KMS-11 (cell line): ENCODE measurements at regions not wholly inside any gene's neighbourhood (a gene's known extent, or its start where the extent isn't known, plus 50 kb on each side); places are given as distances from the start of the nearest gene placed in this dataset.

Experiments
- H2AFZ ChIP-seq: fragments of 200-600 bp; sonication (generic); 2 replicates; pipeline ENCODE4 v1.6.1; 2016; ENCODE audit warnings: antibody characterized with exemption, mixed run types, low read depth
- H3K27ac ChIP-seq: fragments of 200-600 bp; sonication (generic); 2 replicates; pipeline ENCODE4 v1.6.1; 2016; ENCODE audit warnings: mild to moderate bottlenecking, mixed run types
- H3K27me3 ChIP-seq: fragments of 200-600 bp; sonication (generic); 2 replicates; pipeline ENCODE4 v1.6.1; 2017; ENCODE audit warnings: mild to moderate bottlenecking, low read depth, mixed run types, moderate library complexity; ENCODE audit not compliant: insufficient read depth
- H3K36me3 ChIP-seq: fragments of 200-600 bp; sonication (generic); 2 replicates; pipeline ENCODE4 v1.6.1; 2017; ENCODE audit warnings: mild to moderate bottlenecking, mixed run types; ENCODE audit not compliant: insufficient read depth
- H3K4me1 ChIP-seq: fragments of 200-600 bp; sonication (generic); 2 replicates; pipeline ENCODE4 v1.6.1; 2016; ENCODE audit warnings: mild to moderate bottlenecking, low read depth, mixed run types; ENCODE audit not compliant: poor library complexity, severe bottlenecking
- H3K4me2 ChIP-seq: fragments of 200-600 bp; sonication (generic); 2 replicates; pipeline ENCODE4 v1.7.0; 2016; ENCODE audit warnings: mild to moderate bottlenecking, mixed run types
- H3K4me3 ChIP-seq: fragments of 200-600 bp; sonication (generic); IDR thresholded peaks from 2 replicates; pipeline ENCODE4 v1.6.1; 2017; ENCODE audit warnings: low read depth, low read length, mixed read lengths; ENCODE audit not compliant: insufficient read depth
- H3K79me2 ChIP-seq: fragments of 200-600 bp; sonication (generic); 2 replicates; pipeline ENCODE4 v1.6.1; 2016; ENCODE audit warnings: low read depth, mixed run types; ENCODE audit not compliant: insufficient read depth
- H3K9ac ChIP-seq: fragments of 200-600 bp; sonication (generic); 2 replicates; pipeline ENCODE4 v1.6.1; 2016; ENCODE audit warnings: mild to moderate bottlenecking, mixed run types
- H4K20me1 ChIP-seq: fragments of 200-600 bp; sonication (generic); 2 replicates; pipeline ENCODE4 v1.6.1; 2016; ENCODE audit warnings: mild to moderate bottlenecking, mixed run types; ENCODE audit not compliant: insufficient read depth
- TF ChIP-seq, protein P1 (sequence below): fragments of 200-600 bp; sonication (generic); conservative IDR thresholded peaks from 2 replicates; pipeline ENCODE4 v1.6.1; 2017; ENCODE audit warnings: low read depth, mild to moderate bottlenecking, antibody characterized with exemption, low read length, moderate library complexity, mixed read lengths

- H3K27me3 ChIP-seq = no peaks in the 10 kb centered on the region
- H3K9ac ChIP-seq = peak overlapping the region; percentile 17; the same call in 1 of the 2 replicates
- peak overlapping the region; percentile 50 for H3K27ac ChIP-seq
- no peaks in the 10 kb centered on the region for H4K20me1 ChIP-seq
- H2AFZ ChIP-seq = peak overlapping the region; percentile 71
- no peak overlapping the region for H3K4me3 ChIP-seq
- H3K36me3 ChIP-seq = no peaks in the 10 kb centered on the region
- no peaks in the 10 kb centered on the region for H3K79me2 ChIP-seq
- peak overlapping the region; percentile 59 for H3K4me2 ChIP-seq
- TF ChIP-seq, protein P1, sequence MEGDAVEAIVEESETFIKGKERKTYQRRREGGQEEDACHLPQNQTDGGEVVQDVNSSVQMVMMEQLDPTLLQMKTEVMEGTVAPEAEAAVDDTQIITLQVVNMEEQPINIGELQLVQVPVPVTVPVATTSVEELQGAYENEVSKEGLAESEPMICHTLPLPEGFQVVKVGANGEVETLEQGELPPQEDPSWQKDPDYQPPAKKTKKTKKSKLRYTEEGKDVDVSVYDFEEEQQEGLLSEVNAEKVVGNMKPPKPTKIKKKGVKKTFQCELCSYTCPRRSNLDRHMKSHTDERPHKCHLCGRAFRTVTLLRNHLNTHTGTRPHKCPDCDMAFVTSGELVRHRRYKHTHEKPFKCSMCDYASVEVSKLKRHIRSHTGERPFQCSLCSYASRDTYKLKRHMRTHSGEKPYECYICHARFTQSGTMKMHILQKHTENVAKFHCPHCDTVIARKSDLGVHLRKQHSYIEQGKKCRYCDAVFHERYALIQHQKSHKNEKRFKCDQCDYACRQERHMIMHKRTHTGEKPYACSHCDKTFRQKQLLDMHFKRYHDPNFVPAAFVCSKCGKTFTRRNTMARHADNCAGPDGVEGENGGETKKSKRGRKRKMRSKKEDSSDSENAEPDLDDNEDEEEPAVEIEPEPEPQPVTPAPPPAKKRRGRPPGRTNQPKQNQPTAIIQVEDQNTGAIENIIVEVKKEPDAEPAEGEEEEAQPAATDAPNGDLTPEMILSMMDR = no peak
- H3K4me1 ChIP-seq = peaks cover 26% of the 10 kb centered on the region
Observed at GRCh38 chr4:54359919-54360650, 131.0 kb downstream of the PDGFRA start.

- Histone ChIP-seq H3K27me3 (no peaks in the 10 kb centered on the region), H3K27ac (no peak overlapping the region), H3K36me3 (no peaks in the 10 kb centered on the region), H3K4me3 (no peak overlapping the region), H4K20me1 (no peaks in the 10 kb centered on the region), H3K4me1 (peaks cover 26% of the 10 kb centered on the region), H3K4me2 (no peak overlapping the region), H2AFZ (no peak overlapping the region), H3K9ac (no peak overlapping the region), H3K79me2 (no peaks in the 10 kb centered on the region)
- TF ChIP-seq, protein P1 = no peak
Observed at GRCh38 chr4:54363037-54363436, 133.9 kb downstream of the PDGFRA start.

GRCh38 chr4:54365691-54366090, 136.6 kb downstream of the PDGFRA start:
- H3K4me2 ChIP-seq = no peak overlapping the region
- no peak overlapping the region for H2AFZ ChIP-seq
- H3K4me3 ChIP-seq = no peak overlapping the region
- no peaks in the 10 kb centered on the region for H4K20me1 ChIP-seq
- no peaks in the 10 kb centered on the region for H3K27me3 ChIP-seq
- peaks cover 7% of the 10 kb centered on the region for H3K4me1 ChIP-seq
- H3K27ac ChIP-seq = no peak overlapping the region
- TF ChIP-seq, protein P1 = no peak
- H3K36me3 ChIP-seq = no peaks in the 10 kb centered on the region
- H3K9ac ChIP-seq = no peak overlapping the region
- no peaks in the 10 kb centered on the region for H3K79me2 ChIP-seq

DNA sequence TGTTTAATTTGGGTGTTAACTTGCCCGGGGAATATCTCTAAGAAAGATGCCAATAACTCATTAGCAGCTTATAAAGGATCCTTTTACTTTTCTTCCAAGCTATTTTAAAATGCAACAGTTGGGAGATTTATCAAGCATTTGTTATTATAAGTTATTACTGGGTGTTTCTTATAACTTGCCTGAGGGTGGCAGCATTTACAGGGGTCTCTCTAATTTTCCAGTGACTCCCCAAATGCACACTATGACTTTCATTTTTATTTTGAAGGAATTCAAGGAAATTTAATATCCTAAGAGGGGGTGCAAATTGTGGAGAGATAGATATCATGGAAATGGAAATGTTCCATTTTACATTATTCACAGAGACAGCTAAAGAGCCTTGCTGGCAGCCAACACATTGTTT, 138.0 kb downstream of the PDGFRA start:
- H3K4me1 ChIP-seq = no peaks in the 10 kb centered on the region
- H3K4me3 ChIP-seq = no peak overlapping the region
- H3K79me2 ChIP-seq = no peaks in the 10 kb centered on the region
- no peaks in the 10 kb centered on the region for H3K36me3 ChIP-seq
- H3K27me3 ChIP-seq = no peaks in the 10 kb centered on the region
- no peak overlapping the region for H3K9ac ChIP-seq
- H4K20me1 ChIP-seq = no peaks in the 10 kb centered on the region
- no peak overlapping the region for H2AFZ ChIP-seq
- TF ChIP-seq, protein P1 = no peak
- H3K4me2 ChIP-seq = no peak overlapping the region
- no peak overlapping the region for H3K27ac ChIP-seq
